ENCODE measurements at regions not wholly inside any gene's neighbourhood (a gene's known extent, or its start where the extent isn't known, plus 50 kb on each side); places are given as distances from the start of the nearest gene placed in this dataset.
A peak's percentile ranks its signal among the peaks of the same experiment; 100 is the strongest.

GRCh38 chr11:19557720-19558140 is 154.9 kb upstream of the NAV2 start:
- TF ChIP-seq, protein P1, sequence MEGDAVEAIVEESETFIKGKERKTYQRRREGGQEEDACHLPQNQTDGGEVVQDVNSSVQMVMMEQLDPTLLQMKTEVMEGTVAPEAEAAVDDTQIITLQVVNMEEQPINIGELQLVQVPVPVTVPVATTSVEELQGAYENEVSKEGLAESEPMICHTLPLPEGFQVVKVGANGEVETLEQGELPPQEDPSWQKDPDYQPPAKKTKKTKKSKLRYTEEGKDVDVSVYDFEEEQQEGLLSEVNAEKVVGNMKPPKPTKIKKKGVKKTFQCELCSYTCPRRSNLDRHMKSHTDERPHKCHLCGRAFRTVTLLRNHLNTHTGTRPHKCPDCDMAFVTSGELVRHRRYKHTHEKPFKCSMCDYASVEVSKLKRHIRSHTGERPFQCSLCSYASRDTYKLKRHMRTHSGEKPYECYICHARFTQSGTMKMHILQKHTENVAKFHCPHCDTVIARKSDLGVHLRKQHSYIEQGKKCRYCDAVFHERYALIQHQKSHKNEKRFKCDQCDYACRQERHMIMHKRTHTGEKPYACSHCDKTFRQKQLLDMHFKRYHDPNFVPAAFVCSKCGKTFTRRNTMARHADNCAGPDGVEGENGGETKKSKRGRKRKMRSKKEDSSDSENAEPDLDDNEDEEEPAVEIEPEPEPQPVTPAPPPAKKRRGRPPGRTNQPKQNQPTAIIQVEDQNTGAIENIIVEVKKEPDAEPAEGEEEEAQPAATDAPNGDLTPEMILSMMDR (conservative IDR thresholded peaks at IDR 0.05; ENCODE audit: low read depth in 2 of 2), result peak; percentile 95 to 99
- TF ChIP-seq NANOG (IDR thresholded peaks at IDR 0.05; ENCODE audit: borderline replicate concordance) (no peak), POLR2AphosphoS5 (IDR thresholded peaks at IDR 0.05; ENCODE audit: low read depth) (no peak), EZH2 (IDR thresholded peaks at IDR 0.05; ENCODE audit: low read depth, unreplicated experiment) (no peak), EZH2phosphoT487 (IDR thresholded peaks at IDR 0.05; ENCODE audit: unreplicated experiment) (no peak), STAT1 (IDR thresholded peaks at IDR 0.05; ENCODE audit: unreplicated experiment) (no peak), CREB1 (CRISPR knock-in tag; IDR thresholded peaks at IDR 0.05; ENCODE audit: low read depth) (no peak), REST (IDR thresholded peaks at IDR 0.05; ENCODE audit: unreplicated experiment) (no peak), ZNF114 (CRISPR knock-in tag; IDR thresholded peaks at IDR 0.05) (no peak), JUNB (IDR thresholded peaks at IDR 0.05; ENCODE audit: unreplicated experiment) (no peak)
- TF ChIP-seq, protein P2, sequence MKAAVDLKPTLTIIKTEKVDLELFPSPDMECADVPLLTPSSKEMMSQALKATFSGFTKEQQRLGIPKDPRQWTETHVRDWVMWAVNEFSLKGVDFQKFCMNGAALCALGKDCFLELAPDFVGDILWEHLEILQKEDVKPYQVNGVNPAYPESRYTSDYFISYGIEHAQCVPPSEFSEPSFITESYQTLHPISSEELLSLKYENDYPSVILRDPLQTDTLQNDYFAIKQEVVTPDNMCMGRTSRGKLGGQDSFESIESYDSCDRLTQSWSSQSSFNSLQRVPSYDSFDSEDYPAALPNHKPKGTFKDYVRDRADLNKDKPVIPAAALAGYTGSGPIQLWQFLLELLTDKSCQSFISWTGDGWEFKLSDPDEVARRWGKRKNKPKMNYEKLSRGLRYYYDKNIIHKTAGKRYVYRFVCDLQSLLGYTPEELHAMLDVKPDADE (IDR thresholded peaks at IDR 0.05), result no peak
